WERI-Rb-1 (cell line): ENCODE measurements at regions not wholly inside any gene's neighbourhood (a gene's known extent, or its start where the extent isn't known, plus 50 kb on each side); places are given as distances from the start of the nearest gene placed in this dataset.
A peak's percentile ranks its signal among the peaks of the same experiment; 100 is the strongest.

Experiments
- DNase-seq: peaks from one replicate; pipeline ENCODE4 v3.0.0-alpha.2; 2020
- H3K27ac ChIP-seq: fragments of 250-450 bp; sonication (Bioruptor Pico); 2 replicates; pipeline ENCODE4 v1.5.1; 2020; ENCODE audit warnings: mild to moderate bottlenecking, moderate library complexity
- H3K27me3 ChIP-seq: fragments of 250-450 bp; sonication (Bioruptor Pico); 2 replicates; pipeline ENCODE4 v1.5.1; 2021; ENCODE audit warnings: mild to moderate bottlenecking, low read depth, moderate library complexity; ENCODE audit not compliant: insufficient read depth, severe bottlenecking
- H3K36me3 ChIP-seq: fragments of 250-450 bp; sonication (Bioruptor Pico); 2 replicates; pipeline ENCODE4 v1.5.1; 2020; ENCODE audit warnings: mild to moderate bottlenecking, moderate library complexity
- H3K4me3 ChIP-seq: 2 replicates; pipeline ENCODE4 v1.5.1; 2011; ENCODE audit warnings: low read depth, mild to moderate bottlenecking, control low read depth, low read length
- H3K9me3 ChIP-seq: fragments of 250-450 bp; sonication (Bioruptor Pico); 2 replicates; pipeline ENCODE4 v1.5.1; 2021; ENCODE audit warnings: mild to moderate bottlenecking, moderate library complexity; ENCODE audit not compliant: severe bottlenecking
- CTCF ChIP-seq: IDR thresholded peaks from 2 replicates; pipeline ENCODE4 v1.5.1; 2011; ENCODE audit warnings: low read depth, mild to moderate bottlenecking, control low read depth, inconsistent platforms, low read length

- Histone ChIP-seq H3K27me3 (no peaks in the 10 kb centered on the region), H3K4me3 (no peak overlapping the region), H3K27ac (peak overlapping the region; percentile 67), H3K36me3 (no peaks in the 10 kb centered on the region), H3K9me3 (peaks cover 2% of the 10 kb centered on the region)
- no peak for TF ChIP-seq CTCF
- no peak for DNase-seq
Observed at GRCh38 chr10:121099181-121099580, 248.0 kb downstream of the WDR11 start.

- no peaks in the 10 kb centered on the region for H3K27me3 ChIP-seq
- H3K27ac ChIP-seq = peak overlapping the region; percentile 67
- no peak overlapping the region for H3K4me3 ChIP-seq
- peak; percentile 79 for DNase-seq
- peaks cover 2% of the 10 kb centered on the region for H3K9me3 ChIP-seq
- no peaks in the 10 kb centered on the region for H3K36me3 ChIP-seq
- TF ChIP-seq CTCF = no peak
Observed at GRCh38 chr10:121099592-121099991, 248.4 kb downstream of the WDR11 start.

GRCh38 chr10:121101561-121101960, 250.4 kb downstream of the WDR11 start:
- Histone ChIP-seq H3K4me3 (no peak overlapping the region), H3K36me3 (no peaks in the 10 kb centered on the region), H3K9me3 (no peaks in the 10 kb centered on the region), H3K27me3 (no peaks in the 10 kb centered on the region), H3K27ac (no peak overlapping the region)
- TF ChIP-seq CTCF = no peak
- DNase-seq = no peak

- Histone ChIP-seq H3K27me3 (no peaks in the 10 kb centered on the region), H3K36me3 (no peaks in the 10 kb centered on the region), H3K9me3 (no peaks in the 10 kb centered on the region), H3K4me3 (no peak overlapping the region), H3K27ac (no peak overlapping the region)
- no peak for TF ChIP-seq CTCF
- DNase-seq = no peak
Observed at GRCh38 chr10:121102706-121103105, 251.5 kb downstream of the WDR11 start.

- no peak for DNase-seq
Observed at GRCh38 chr10:121104476-121105111, 253.4 kb downstream of the WDR11 start.

More at GRCh38 chr10:121104476-121105111, 253.4 kb downstream of the WDR11 start:
- Histone ChIP-seq H3K36me3 (no peaks in the 10 kb centered on the region), H3K27me3 (no peaks in the 10 kb centered on the region), H3K4me3 (no peak overlapping the region), H3K9me3 (no peaks in the 10 kb centered on the region), H3K27ac (no peak overlapping the region)
- TF ChIP-seq CTCF = no peak
